ENCODE measurements at regions not wholly inside any gene's neighbourhood (a gene's known extent, or its start where the extent isn't known, plus 50 kb on each side); places are given as distances from the start of the nearest gene placed in this dataset.

DNA sequence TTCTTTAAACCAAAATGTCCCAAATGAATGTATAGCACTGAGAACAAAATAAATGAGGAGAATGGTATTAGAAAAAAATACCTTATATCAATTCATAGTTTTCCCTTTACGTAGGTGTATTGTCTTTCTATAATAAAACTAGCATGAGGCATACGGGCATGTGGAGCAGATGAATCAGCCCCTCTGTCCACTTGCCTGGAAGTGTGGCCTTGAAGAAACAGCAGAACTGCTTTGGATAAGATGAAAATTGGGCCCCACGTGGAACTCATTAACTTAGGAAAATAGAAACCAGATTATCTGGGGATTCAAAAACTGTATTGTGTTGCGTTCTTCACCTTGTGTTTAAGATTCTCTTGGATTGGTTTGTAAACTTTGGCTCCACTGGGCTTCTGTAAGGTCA is 356.8 kb upstream of the B3GALT2 start (continued):
- TF ChIP-seq FOXK2 (conservative IDR thresholded peaks at IDR 0.05 in 1 of 2, IDR thresholded peaks at IDR 0.05 in 1 of 2; ENCODE audit: low read depth in 2 of 2) (no peak), OTX1 (CRISPR knock-in tag; IDR thresholded peaks at IDR 0.05) (no peak), NFIC (IDR thresholded peaks at IDR 0.05) (no peak), ZNF431 (CRISPR knock-in tag; IDR thresholded peaks at IDR 0.05) (no peak), SMARCB1 (IDR thresholded peaks at IDR 0.05; ENCODE audit: insufficient read length, low read depth) (no peak)
- TF ChIP-seq, protein P1, sequence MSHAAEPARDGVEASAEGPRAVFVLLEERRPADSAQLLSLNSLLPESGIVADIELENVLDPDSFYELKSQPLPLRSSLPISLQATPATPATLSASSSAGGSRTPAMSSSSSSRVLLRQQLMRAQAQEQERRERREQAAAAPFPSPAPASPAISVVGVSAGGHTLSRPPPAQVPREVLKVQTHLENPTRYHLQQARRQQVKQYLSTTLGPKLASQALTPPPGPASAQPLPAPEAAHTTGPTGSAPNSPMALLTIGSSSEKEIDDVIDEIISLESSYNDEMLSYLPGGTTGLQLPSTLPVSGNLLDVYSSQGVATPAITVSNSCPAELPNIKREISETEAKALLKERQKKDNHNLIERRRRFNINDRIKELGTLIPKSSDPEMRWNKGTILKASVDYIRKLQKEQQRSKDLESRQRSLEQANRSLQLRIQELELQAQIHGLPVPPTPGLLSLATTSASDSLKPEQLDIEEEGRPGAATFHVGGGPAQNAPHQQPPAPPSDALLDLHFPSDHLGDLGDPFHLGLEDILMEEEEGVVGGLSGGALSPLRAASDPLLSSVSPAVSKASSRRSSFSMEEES (CRISPR knock-in tag; IDR thresholded peaks at IDR 0.05), result no peak

DNA sequence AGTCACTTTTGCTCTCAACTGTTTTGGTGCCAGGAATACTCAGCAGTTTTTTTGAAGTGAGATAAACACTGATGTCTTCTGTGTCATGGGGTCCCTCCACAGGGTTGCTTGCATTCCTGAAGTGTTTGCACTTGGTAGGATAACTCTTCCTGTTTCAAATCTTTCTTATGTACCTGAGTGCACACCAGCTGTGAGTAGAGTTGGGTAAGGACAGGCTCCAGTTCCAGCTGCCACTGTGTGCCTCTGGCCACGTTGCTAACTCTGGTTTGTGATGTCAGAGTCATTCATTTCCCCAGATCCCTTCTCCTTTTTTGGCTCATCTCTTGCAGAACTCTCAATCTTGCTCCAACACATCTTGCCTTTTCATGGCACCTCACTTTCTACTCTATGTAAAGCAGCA is 356.3 kb upstream of the B3GALT2 start:
- Histone ChIP-seq H3K4me1 (replicated peaks in 1 of 2; ENCODE audit: control insufficient read depth in 2 of 2, insufficient read depth in 2 of 2, low read length in 2 of 2) (no peaks in the 10 kb centered on the region), H4K20me1 (replicated peaks; ENCODE audit: control insufficient read depth, insufficient read depth, low read length) (no peaks in the 10 kb centered on the region), H3K36me3 (ENCODE audit: control insufficient read depth, insufficient read depth, low read length) (no peaks in the 10 kb centered on the region), H3K79me2 (ENCODE audit: control insufficient read depth, insufficient read depth, low read length) (no peaks in the 10 kb centered on the region), H3K27me3 (ENCODE audit: control insufficient read depth in 2 of 2, insufficient read depth in 2 of 2, low read length in 2 of 2) (no peaks in the 10 kb centered on the region), H3K4me3 (no peak overlapping the region), H3K4me2 (ENCODE audit: insufficient read depth, low read length) (no peak overlapping the region), H3K27ac (ENCODE audit: extremely low read depth, low read depth, low read length) (no peak overlapping the region), H3K9me1 (ENCODE audit: control insufficient read depth, insufficient read depth, low read length) (no peaks in the 10 kb centered on the region), H3K9me3 (replicated peaks; ENCODE audit: control insufficient read depth, insufficient read depth, low read depth, low read length) (no peaks in the 10 kb centered on the region), H2AFZ (ENCODE audit: low read depth, low read length) (no peak overlapping the region), H3K9ac (ENCODE audit: insufficient read depth in 1 of 2, low read depth in 2 of 2, low read length in 2 of 2) (no peak overlapping the region)
- BruUV-seq (replicated peaks), result no TSS peak
- intact Hi-C loops (cut with micrococcal nuclease), result no loop called here
- WGBS (ENCODE audit: insufficient coverage, low coverage, missing lambda C conversion rate), result 0% methylated on average over 1 of the region's 1 CpG
- no peak for TF ChIP-seq ZNF586 (CRISPR knock-in tag; conservative IDR thresholded peaks at IDR 0.05)
- TF ChIP-seq MAZ (CRISPR knock-in tag; conservative IDR thresholded peaks at IDR 0.05 in 1 of 2, IDR thresholded peaks at IDR 0.05 in 1 of 2), result no peak
- TF ChIP-seq, protein P2, sequence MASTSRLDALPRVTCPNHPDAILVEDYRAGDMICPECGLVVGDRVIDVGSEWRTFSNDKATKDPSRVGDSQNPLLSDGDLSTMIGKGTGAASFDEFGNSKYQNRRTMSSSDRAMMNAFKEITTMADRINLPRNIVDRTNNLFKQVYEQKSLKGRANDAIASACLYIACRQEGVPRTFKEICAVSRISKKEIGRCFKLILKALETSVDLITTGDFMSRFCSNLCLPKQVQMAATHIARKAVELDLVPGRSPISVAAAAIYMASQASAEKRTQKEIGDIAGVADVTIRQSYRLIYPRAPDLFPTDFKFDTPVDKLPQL (IDR thresholded peaks at IDR 0.05; ENCODE audit: extremely low read depth, insufficient read length), result no peak
- TF ChIP-seq, protein P3, sequence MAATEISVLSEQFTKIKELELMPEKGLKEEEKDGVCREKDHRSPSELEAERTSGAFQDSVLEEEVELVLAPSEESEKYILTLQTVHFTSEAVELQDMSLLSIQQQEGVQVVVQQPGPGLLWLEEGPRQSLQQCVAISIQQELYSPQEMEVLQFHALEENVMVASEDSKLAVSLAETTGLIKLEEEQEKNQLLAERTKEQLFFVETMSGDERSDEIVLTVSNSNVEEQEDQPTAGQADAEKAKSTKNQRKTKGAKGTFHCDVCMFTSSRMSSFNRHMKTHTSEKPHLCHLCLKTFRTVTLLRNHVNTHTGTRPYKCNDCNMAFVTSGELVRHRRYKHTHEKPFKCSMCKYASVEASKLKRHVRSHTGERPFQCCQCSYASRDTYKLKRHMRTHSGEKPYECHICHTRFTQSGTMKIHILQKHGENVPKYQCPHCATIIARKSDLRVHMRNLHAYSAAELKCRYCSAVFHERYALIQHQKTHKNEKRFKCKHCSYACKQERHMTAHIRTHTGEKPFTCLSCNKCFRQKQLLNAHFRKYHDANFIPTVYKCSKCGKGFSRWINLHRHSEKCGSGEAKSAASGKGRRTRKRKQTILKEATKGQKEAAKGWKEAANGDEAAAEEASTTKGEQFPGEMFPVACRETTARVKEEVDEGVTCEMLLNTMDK (IDR thresholded peaks at IDR 0.05; ENCODE audit: borderline replicate concordance, insufficient read depth, low read depth, low read length, poor library complexity, severe bottlenecking), result no peak
- TF ChIP-seq ZNF707 (CRISPR knock-in tag; conservative IDR thresholded peaks at IDR 0.05), result no peak
- TF ChIP-seq NFYB (IDR thresholded peaks at IDR 0.05; ENCODE audit: extremely low read depth, insufficient read length), result no peak
- TF ChIP-seq, protein P4, sequence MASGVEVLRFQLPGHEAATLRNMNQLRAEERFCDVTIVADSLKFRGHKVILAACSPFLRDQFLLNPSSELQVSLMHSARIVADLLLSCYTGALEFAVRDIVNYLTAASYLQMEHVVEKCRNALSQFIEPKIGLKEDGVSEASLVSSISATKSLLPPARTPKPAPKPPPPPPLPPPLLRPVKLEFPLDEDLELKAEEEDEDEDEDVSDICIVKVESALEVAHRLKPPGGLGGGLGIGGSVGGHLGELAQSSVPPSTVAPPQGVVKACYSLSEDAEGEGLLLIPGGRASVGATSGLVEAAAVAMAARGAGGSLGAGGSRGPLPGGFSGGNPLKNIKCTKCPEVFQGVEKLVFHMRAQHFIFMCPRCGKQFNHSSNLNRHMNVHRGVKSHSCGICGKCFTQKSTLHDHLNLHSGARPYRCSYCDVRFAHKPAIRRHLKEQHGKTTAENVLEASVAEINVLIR (CRISPR knock-in tag; IDR thresholded peaks at IDR 0.05), result no peak
- no peak for TF ChIP-seq KAT7 (CRISPR knock-in tag; IDR thresholded peaks at IDR 0.05; ENCODE audit: borderline replicate concordance)
- no peak for TF ChIP-seq ZNF253 (CRISPR knock-in tag; conservative IDR thresholded peaks at IDR 0.05)
- TF ChIP-seq RBFOX2 (IDR thresholded peaks at IDR 0.05; ENCODE audit: low read depth, low read length), result no peak
- ChIA-PET POLR2A (no interaction called here), CTCF (ENCODE audit: low intra/inter-chr PET ratio) (no interaction called here)
- in situ Hi-C loops (cut with MboI), result no loop called here
- ATAC-seq (no peak), FAIRE-seq (no peak), DNase-seq (ENCODE audit: extremely low read depth in 1 of 4, low spot score in 3 of 4) (no peak)

All from K562 (cell line).